ENCODE measurements at regions not wholly inside any gene's neighbourhood (a gene's known extent, or its start where the extent isn't known, plus 50 kb on each side); places are given as distances from the start of the nearest gene placed in this dataset.

DNA sequence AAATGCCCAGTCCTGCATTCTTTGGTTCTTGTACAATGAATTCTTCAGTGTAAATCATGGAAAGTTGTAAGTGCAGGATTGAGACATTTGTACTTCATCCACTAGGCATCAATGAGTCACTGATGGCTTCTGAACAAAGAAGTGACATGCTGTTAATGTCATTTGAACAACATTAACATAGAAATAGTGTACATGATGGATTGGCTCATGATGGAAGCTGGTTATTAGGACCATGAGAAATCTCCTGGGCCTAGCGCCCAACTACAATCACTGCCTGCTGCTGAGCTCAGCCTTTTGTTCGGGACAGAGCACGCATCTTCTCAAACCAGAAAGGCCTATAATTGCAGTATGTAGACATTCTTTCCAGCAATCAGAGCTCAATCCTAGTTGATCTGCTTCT is 316.8 kb upstream of the TSHZ2 start:
- in situ Hi-C loops (cut with HindIII; ENCODE audit: low sequenced_read_pairs): no loop called here
- no peak for TF ChIP-seq CTCF (IDR thresholded peaks at IDR 0.05; ENCODE audit: low read depth, low read length, missing control alignments)
- H3K4me3 ChIP-seq (ENCODE audit: low read depth, low read length): no peak overlapping the region
- DNase-seq (ENCODE audit: low read depth): no peak

- H3K4me3 ChIP-seq (ENCODE audit: low read depth, low read length): no peak overlapping the region
- no peak for DNase-seq (ENCODE audit: low read depth)
- in situ Hi-C loops (cut with HindIII; ENCODE audit: low sequenced_read_pairs): no loop called here
- no peak for TF ChIP-seq CTCF (IDR thresholded peaks at IDR 0.05; ENCODE audit: low read depth, low read length, missing control alignments)
Observed at GRCh38 chr20:52654567-52654966, 317.6 kb upstream of the TSHZ2 start.

- in situ Hi-C loops (cut with HindIII; ENCODE audit: low sequenced_read_pairs): no loop called here
- TF ChIP-seq CTCF (IDR thresholded peaks at IDR 0.05; ENCODE audit: low read depth, low read length, missing control alignments): no peak
Observed at GRCh38 chr20:52652271-52652670, 319.9 kb upstream of the TSHZ2 start.

GRCh38 chr20:52649727-52650126 is 322.4 kb upstream of the TSHZ2 start:
- H3K4me3 ChIP-seq (ENCODE audit: low read depth, low read length): no peak overlapping the region
- DNase-seq (ENCODE audit: low read depth): no peak
- TF ChIP-seq CTCF (IDR thresholded peaks at IDR 0.05; ENCODE audit: low read depth, low read length, missing control alignments): no peak
- in situ Hi-C loops (cut with HindIII; ENCODE audit: low sequenced_read_pairs): no loop called here

More at GRCh38 chr20:52652271-52652670, 319.9 kb upstream of the TSHZ2 start:
- DNase-seq (ENCODE audit: low read depth): no peak
- H3K4me3 ChIP-seq (ENCODE audit: low read depth, low read length): no peak overlapping the region

- in situ Hi-C loops (cut with HindIII; ENCODE audit: low sequenced_read_pairs): no loop called here
Observed at GRCh38 chr20:52645822-52646221, 326.3 kb upstream of the TSHZ2 start.

GRCh38 chr20:52643034-52643433 is 329.1 kb upstream of the TSHZ2 start:
- TF ChIP-seq CTCF (IDR thresholded peaks at IDR 0.05; ENCODE audit: low read depth, low read length, missing control alignments): no peak
- no peak overlapping the region for H3K4me3 ChIP-seq (ENCODE audit: low read depth, low read length)
- no peak for DNase-seq (ENCODE audit: low read depth)
- in situ Hi-C loops (cut with HindIII; ENCODE audit: low sequenced_read_pairs): no loop called here

More at GRCh38 chr20:52645822-52646221, 326.3 kb upstream of the TSHZ2 start:
- no peak overlapping the region for H3K4me3 ChIP-seq (ENCODE audit: low read depth, low read length)
- no peak for TF ChIP-seq CTCF (IDR thresholded peaks at IDR 0.05; ENCODE audit: low read depth, low read length, missing control alignments)
- no peak for DNase-seq (ENCODE audit: low read depth)

- in situ Hi-C loops (cut with HindIII; ENCODE audit: low sequenced_read_pairs): no loop called here
- H3K4me3 ChIP-seq (ENCODE audit: low read depth, low read length): no peak overlapping the region
- no peak for TF ChIP-seq CTCF (IDR thresholded peaks at IDR 0.05; ENCODE audit: low read depth, low read length, missing control alignments)
- DNase-seq (ENCODE audit: low read depth): no peak
Observed at GRCh38 chr20:52637201-52637600, 335.0 kb upstream of the TSHZ2 start.
